Thyroid gland (tissue), 4 donors: ENCODE measurements at regions not wholly inside any gene's neighbourhood (a gene's known extent, or its start where the extent isn't known, plus 50 kb on each side); places are given as distances from the start of the nearest gene placed in this dataset.
A peak's percentile ranks its signal among the peaks of the same experiment; 100 is the strongest.

Source experiments
- DNase-seq, 2 donors: peaks; one replicate each; pipeline ENCODE4 v3.0.0-alpha.2; 2019
- H3K27ac ChIP-seq, 3 donors: fragments of 200-600 bp; sonication (generic); 1 replicate in 2 of 3; 2 replicates in 1 of 3; pipeline ENCODE4 v1.5.1; 2016 to 2019; ENCODE audit warnings: mild to moderate bottlenecking in 1 of 3, moderate library complexity in 1 of 3
- H3K27me3 ChIP-seq: fragments of 200-600 bp; sonication (generic); one replicate; pipeline ENCODE4 v1.5.1; 2019
- H3K36me3 ChIP-seq, 2 donors: fragments of 200-600 bp; sonication (generic); one replicate each; pipeline ENCODE4 v1.5.1; 2016 to 2019
- H3K4me1 ChIP-seq, 2 donors: fragments of 200-600 bp; sonication (generic); one replicate each; pipeline ENCODE4 v1.5.1; 2017 to 2019
- H3K4me3 ChIP-seq, 3 donors: fragments of 200-600 bp; sonication (generic); replicated peaks in 1 of 3; 1 replicate in 2 of 3; 2 replicates in 1 of 3; pipeline ENCODE4 v1.5.1; 2016; ENCODE audit warnings: mild to moderate bottlenecking in 1 of 3
- H3K9me3 ChIP-seq: fragments of 200-600 bp; sonication (generic); one replicate; pipeline ENCODE4 v1.5.1; 2017
- CTCF ChIP-seq, 6 experiments: fragments of 200-600 bp in 3 of 6; fragments of 450-650 bp in 3 of 6; sonication (generic) in 3 of 6; IDR thresholded peaks; one replicate each; pipeline ENCODE4 v1.5.1; 2016 to 2019; ENCODE audit warnings: antibody characterized with exemption in 6 of 6, mild to moderate bottlenecking in 2 of 6, inconsistent platforms in 1 of 6, moderate library complexity in 1 of 6
- POLR2A ChIP-seq, 2 donors: fragments of 450-650 bp; IDR thresholded peaks; one replicate each; pipeline ENCODE4 v1.6.1; 2017; ENCODE audit warnings: antibody characterized with exemption in 2 of 2, mild to moderate bottlenecking in 2 of 2, moderate library complexity in 1 of 2
- WGBS, 2 donors: methylation state at CpG; one replicate each; pipeline ENCODE4 v1.1.5; 2017; 5-methylcytosine and 5-hydroxymethylcytosine counted together
- intact Hi-C: fragments of 100-400 bp; cut with DNase I; formaldehyde crosslinking; loops from one replicate; pipeline ENCODE4 v1.15.1; 2023

GRCh38 chr2:42880738-42881690, 88.6 kb upstream of the HAAO start:
- H3K4me1 ChIP-seq: peaks cover 13 to 35% of the 10 kb centered on the region in 2 donors
- 68 to 78% methylated on average over 9 of the region's 9 CpGs for WGBS, 2 donors
- no peaks in the 10 kb centered on the region for H3K27me3 ChIP-seq
- peak overlapping the region in 2 of 3 donors; percentile 33 to 59 for H3K27ac ChIP-seq
- no peak overlapping the region for H3K4me3 ChIP-seq
- no peaks in the 10 kb centered on the region for H3K9me3 ChIP-seq
- no peak for DNase-seq
- TF ChIP-seq CTCF (IDR thresholded peaks at IDR 0.05): no peak
- no peak for TF ChIP-seq POLR2A (IDR thresholded peaks at IDR 0.05)
- intact Hi-C loops: no loop called here
- H3K36me3 ChIP-seq: no peaks in the 10 kb centered on the region

GRCh38 chr2:42879913-42880737, 87.7 kb upstream of the HAAO start:
- peaks cover 21 to 44% of the 10 kb centered on the region in 2 donors for H3K4me1 ChIP-seq
- intact Hi-C loops: no loop called here
- H3K27me3 ChIP-seq: no peaks in the 10 kb centered on the region
- peak overlapping the region in 2 of 3 donors; percentile 33 to 59 for H3K27ac ChIP-seq
- no peak for DNase-seq
- H3K4me3 ChIP-seq: no peak overlapping the region
- H3K9me3 ChIP-seq: no peaks in the 10 kb centered on the region
- 76 to 88% methylated on average over 8 to 15 of the region's 18 CpGs for WGBS, 2 donors
- TF ChIP-seq CTCF (IDR thresholded peaks at IDR 0.05) (no peak), POLR2A (IDR thresholded peaks at IDR 0.05) (no peak)
- H3K36me3 ChIP-seq: no peaks in the 10 kb centered on the region

GRCh38 chr2:42879121-42879705, 86.8 kb upstream of the HAAO start:
- no peaks in the 10 kb centered on the region for H3K27me3 ChIP-seq
- H3K36me3 ChIP-seq: no peaks in the 10 kb centered on the region
- 49 to 62% methylated on average over 6 of the region's 6 CpGs for WGBS, 2 donors
- intact Hi-C loops: no loop called here
- H3K4me1 ChIP-seq: peaks cover 27 to 52% of the 10 kb centered on the region in 2 donors
- no peaks in the 10 kb centered on the region for H3K9me3 ChIP-seq
- no peak overlapping the region for H3K4me3 ChIP-seq
- peak; percentile 19 to 37 for DNase-seq
- peak overlapping the region in 2 of 3 donors; percentile 54 to 59 for H3K27ac ChIP-seq
- TF ChIP-seq POLR2A (IDR thresholded peaks at IDR 0.05): no peak
- no peak for TF ChIP-seq CTCF (IDR thresholded peaks at IDR 0.05)

GRCh38 chr2:42878581-42878980, 86.2 kb upstream of the HAAO start:
- H3K27me3 ChIP-seq: no peaks in the 10 kb centered on the region
- H3K4me3 ChIP-seq: no peak overlapping the region
- H3K27ac ChIP-seq: peak overlapping the region in 2 of 3 donors; percentile 54 to 59
- no peak for DNase-seq
- no peaks in the 10 kb centered on the region for H3K9me3 ChIP-seq
- 86 to 91% methylated on average over 4 of the region's 4 CpGs for WGBS, 2 donors
- intact Hi-C loops: no loop called here
- TF ChIP-seq CTCF (IDR thresholded peaks at IDR 0.05): no peak
- TF ChIP-seq POLR2A (IDR thresholded peaks at IDR 0.05): no peak
- peaks cover 27 to 58% of the 10 kb centered on the region in 2 donors for H3K4me1 ChIP-seq
- no peaks in the 10 kb centered on the region for H3K36me3 ChIP-seq
